ENCODE measurements at regions not wholly inside any gene's neighbourhood (a gene's known extent, or its start where the extent isn't known, plus 50 kb on each side); places are given as distances from the start of the nearest gene placed in this dataset.

DNA sequence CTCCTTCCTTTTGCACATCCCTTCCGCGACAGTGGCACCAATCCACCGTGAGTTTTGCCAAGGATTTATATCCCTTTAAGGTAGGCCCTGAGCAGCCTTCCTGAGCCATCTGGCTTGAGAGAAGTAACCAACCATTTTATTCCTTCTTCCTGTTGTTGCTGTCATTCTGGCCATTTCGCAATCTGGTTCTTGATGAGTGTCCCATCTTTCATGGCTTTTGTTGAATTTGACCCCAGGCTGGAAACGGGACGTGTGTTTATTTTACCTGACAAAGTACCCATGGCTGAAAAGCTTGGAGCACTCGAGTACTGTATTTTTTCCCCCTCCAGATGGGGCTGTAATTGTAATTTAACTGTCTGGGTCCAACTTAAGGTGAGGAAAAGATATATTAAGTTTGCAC is 173.4 kb downstream of the WNT5A start:
- no peak for DNase-seq (ENCODE audit: low spot score)
- in situ Hi-C loops (cut with MboI; ENCODE audit: low sequenced_read_pairs, unreplicated experiment), result no loop called here
- TF ChIP-seq, protein P1, sequence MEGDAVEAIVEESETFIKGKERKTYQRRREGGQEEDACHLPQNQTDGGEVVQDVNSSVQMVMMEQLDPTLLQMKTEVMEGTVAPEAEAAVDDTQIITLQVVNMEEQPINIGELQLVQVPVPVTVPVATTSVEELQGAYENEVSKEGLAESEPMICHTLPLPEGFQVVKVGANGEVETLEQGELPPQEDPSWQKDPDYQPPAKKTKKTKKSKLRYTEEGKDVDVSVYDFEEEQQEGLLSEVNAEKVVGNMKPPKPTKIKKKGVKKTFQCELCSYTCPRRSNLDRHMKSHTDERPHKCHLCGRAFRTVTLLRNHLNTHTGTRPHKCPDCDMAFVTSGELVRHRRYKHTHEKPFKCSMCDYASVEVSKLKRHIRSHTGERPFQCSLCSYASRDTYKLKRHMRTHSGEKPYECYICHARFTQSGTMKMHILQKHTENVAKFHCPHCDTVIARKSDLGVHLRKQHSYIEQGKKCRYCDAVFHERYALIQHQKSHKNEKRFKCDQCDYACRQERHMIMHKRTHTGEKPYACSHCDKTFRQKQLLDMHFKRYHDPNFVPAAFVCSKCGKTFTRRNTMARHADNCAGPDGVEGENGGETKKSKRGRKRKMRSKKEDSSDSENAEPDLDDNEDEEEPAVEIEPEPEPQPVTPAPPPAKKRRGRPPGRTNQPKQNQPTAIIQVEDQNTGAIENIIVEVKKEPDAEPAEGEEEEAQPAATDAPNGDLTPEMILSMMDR (IDR thresholded peaks at IDR 0.05; ENCODE audit: borderline replicate concordance, control extremely low read depth, extremely low read depth, insufficient read depth, missing control alignments), result no peak

GRCh38 chr3:55309336-55309735 is 177.8 kb downstream of the WNT5A start:
- no peak for DNase-seq (ENCODE audit: low spot score)
- in situ Hi-C loops (cut with MboI; ENCODE audit: low sequenced_read_pairs, unreplicated experiment), result no loop called here
- TF ChIP-seq, protein P1 (IDR thresholded peaks at IDR 0.05; ENCODE audit: borderline replicate concordance, control extremely low read depth, extremely low read depth, insufficient read depth, missing control alignments), result no peak

GRCh38 chr3:55307622-55308021 is 179.5 kb downstream of the WNT5A start:
- no peak for DNase-seq (ENCODE audit: low spot score)
- in situ Hi-C loops (cut with MboI; ENCODE audit: low sequenced_read_pairs, unreplicated experiment), result no loop called here
- TF ChIP-seq, protein P1 (IDR thresholded peaks at IDR 0.05; ENCODE audit: borderline replicate concordance, control extremely low read depth, extremely low read depth, insufficient read depth, missing control alignments), result no peak

DNA sequence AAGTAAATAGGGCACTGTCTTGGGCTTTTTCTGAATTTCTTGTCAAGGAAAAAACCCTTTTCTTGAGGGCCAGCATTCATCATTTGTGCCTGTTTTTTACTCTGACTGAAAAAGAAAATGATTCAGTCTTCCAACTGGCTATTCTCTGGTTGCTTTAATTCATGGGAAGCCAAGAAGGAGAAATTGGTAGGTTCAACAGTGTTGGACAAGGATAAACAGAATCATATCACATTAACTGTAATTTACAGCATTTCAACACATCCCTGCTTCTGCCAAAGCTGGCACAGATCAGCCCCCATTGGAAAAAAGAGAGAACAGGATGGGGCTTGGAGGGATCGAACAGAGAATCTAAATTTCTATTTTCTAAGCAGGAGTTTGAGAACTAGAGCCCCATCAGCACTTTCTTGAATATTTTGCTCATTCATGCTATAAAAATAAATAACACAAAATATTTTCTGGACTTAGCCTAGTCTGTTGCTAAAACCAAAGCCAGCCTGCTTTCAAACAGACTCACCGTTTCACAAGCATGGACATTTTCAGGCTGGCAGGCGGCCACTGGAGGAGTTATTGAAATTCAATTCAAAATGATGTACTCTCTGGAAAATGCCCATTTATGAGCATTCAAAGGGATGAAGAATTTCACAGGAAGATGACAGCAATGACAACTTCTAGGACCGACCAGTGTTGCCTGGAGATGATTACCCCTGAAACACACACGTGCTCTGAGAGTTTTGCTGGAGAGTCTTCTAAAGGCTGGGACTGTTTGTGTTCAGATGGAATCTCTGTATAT is 181.2 kb downstream of the WNT5A start:
- no peak for DNase-seq (ENCODE audit: low spot score)
- in situ Hi-C loops (cut with MboI; ENCODE audit: low sequenced_read_pairs, unreplicated experiment), result no loop called here
- TF ChIP-seq, protein P1 (IDR thresholded peaks at IDR 0.05; ENCODE audit: borderline replicate concordance, control extremely low read depth, extremely low read depth, insufficient read depth, missing control alignments), result no peak

DNA sequence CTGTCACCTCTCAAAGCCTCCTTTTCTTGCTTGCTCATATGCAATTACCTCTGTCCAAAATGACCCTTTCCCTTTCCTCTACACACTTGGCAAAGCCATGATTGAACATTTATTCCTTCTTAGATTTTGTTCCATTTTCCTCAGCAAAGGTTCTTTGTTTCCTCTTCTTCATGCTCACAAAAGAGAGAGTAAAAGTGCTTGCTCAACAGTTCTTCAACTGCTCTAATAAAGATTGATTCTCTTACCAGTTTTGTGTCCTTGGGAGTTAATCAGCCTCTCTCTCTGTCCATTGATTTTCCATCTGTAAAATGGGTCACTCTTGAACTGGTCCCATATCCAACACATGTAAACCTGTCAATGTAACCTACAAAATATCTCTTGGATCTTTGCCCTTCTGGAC is 186.4 kb downstream of the WNT5A start:
- DNase-seq (ENCODE audit: low spot score), result no peak
- in situ Hi-C loops (cut with MboI; ENCODE audit: low sequenced_read_pairs, unreplicated experiment), result no loop called here
- TF ChIP-seq, protein P1 (IDR thresholded peaks at IDR 0.05; ENCODE audit: borderline replicate concordance, control extremely low read depth, extremely low read depth, insufficient read depth, missing control alignments), result no peak

DNA sequence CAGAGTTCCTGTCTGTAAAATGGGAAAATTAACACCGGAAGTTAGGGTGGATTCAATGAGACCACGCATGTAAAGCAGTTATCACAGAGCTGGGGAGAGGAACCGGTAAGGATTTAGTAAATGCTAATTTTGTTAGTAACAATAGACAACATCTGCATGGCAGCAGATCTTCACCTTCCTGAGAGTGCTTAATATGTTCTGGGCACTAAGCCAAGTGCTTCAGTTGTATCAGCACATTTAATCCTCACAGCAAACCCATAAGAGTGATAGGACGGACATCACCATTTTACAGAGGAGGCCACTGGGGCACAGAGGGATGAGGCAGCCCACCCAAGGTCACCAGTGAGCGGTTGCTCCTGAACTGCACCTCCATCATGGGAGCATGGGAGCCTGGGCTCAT is 189.4 kb downstream of the WNT5A start:
- DNase-seq (ENCODE audit: low spot score), result no peak
- in situ Hi-C loops (cut with MboI; ENCODE audit: low sequenced_read_pairs, unreplicated experiment), result no loop called here
- TF ChIP-seq, protein P1 (IDR thresholded peaks at IDR 0.05; ENCODE audit: borderline replicate concordance, control extremely low read depth, extremely low read depth, insufficient read depth, missing control alignments), result no peak

Data from GM13976 (cell line).